A172 (cell line): ENCODE measurements at regions not wholly inside any gene's neighbourhood (a gene's known extent, or its start where the extent isn't known, plus 50 kb on each side); places are given as distances from the start of the nearest gene placed in this dataset.
A peak's percentile ranks its signal among the peaks of the same experiment; 100 is the strongest.
"Not testable (repeated sequence)": the region's sequence is repeated elsewhere in the genome, so short reads cannot be mapped to it uniquely, and the experiment has no call there.

Source experiments
- DNase-seq: peaks from one replicate; pipeline ENCODE4 v3.0.0-alpha.2; 2015; ENCODE audit warnings: low spot score

DNA sequence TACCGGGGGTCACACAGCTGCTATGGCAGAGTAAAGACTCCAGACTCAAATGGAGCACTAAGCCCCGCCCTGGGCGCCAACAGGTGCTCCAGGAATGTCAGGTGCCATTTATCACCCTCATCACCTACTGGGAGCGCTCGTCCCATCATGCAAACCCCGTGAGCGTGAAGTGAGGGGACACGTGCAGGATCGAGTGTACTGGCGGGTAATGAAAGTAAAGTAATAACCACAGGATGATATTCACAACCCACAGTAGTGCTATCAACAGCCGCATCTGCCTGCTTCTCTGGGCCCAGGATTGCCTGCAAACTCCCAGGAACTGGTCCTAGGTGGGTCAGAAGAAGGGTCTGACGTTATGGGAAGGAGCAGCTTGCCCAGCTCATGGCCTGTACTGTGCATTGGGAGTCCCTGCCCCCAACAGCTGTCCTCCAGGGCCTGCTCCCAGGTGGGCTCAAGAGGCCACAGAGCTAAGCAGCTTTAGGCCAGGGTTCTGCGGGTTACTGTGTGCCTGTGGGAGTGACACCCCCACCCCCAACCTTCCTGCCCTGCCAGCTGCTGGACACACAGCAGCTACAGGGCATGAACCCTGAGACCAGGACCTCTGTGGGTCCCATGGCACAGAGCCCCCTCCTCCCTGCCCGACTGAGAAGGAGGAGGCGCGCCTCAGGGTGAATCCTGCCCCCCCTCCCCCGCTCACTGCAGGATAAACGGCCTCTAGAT lies 120.5 kb upstream of the SULF2 start:
- no peak for DNase-seq

- DNase-seq: not testable (repeated sequence)
Observed at GRCh38 chr20:47903009-47903408, 117.7 kb upstream of the SULF2 start.

DNA sequence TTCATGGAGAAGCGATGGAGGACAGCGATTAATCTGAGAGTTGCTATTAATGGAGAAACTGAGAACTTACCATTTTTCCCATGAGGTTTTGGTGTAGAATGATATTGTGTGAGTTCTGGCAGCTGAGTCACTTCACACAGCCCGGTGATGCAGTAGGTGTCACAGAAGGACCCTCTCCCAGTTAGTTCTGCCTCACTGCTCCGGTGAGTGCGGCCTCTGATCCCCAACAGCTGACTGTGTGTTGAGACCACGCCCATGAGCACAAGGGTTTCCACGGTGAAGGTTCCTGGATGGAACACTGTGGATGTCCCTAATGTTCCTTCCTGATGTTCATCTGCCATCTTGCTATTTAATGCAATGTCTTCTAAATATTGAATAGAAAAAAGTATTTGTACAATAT lies 114.0 kb upstream of the SULF2 start:
- not testable (repeated sequence) for DNase-seq

GRCh38 chr20:47897461-47897860 lies 112.2 kb upstream of the SULF2 start:
- no peak for DNase-seq

GRCh38 chr20:47892681-47893080 lies 107.4 kb upstream of the SULF2 start:
- DNase-seq: not testable (repeated sequence)

GRCh38 chr20:47890708-47891107 lies 105.4 kb upstream of the SULF2 start:
- not testable (repeated sequence) for DNase-seq

DNA sequence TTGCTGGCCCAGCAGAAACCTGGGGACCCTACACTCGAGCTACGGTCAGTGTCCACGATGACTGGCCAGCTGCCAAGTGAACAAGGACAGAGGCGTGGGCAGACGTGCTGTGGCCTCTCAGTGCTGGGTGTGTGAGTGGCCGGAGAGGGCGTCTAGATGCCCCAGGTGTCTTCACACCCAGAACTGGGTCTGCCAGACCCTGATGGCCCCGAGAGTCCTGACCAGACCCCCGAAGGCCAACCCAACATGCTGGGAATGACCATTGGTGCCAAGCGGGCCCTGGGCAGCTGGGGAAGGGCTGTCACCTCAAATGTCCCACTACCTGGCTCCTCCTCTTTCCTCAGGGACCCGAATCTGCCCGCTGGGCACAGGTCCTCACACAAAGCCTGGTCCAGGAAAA lies 104.5 kb upstream of the SULF2 start:
- not testable (repeated sequence) for DNase-seq

- no peak for DNase-seq
Observed at GRCh38 chr20:47888351-47888750, 103.1 kb upstream of the SULF2 start.

GRCh38 chr20:47887477-47888080 lies 102.3 kb upstream of the SULF2 start:
- DNase-seq: no peak

DNA sequence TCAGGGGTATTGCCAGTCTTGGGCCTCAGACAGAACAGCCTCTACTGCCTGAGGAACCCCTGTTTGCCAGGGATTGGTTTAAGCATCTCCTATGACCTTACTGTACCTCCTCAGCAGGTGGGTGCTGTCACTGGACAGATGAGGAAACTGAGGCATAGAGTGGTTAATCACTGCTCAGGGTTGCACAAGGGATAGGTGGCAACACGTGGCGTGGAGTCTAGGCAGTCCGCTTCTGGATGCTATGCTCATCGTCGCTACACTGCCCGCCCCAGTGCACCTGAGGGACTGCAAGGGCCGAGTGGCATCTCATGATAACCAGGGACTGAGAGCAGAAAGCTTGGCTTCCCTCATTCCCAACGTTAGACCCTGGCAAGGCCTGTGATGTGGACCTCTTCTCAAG lies 101.8 kb upstream of the SULF2 start:
- DNase-seq: no peak

GRCh38 chr20:47886454-47887041 lies 101.3 kb upstream of the SULF2 start:
- DNase-seq: no peak

DNA sequence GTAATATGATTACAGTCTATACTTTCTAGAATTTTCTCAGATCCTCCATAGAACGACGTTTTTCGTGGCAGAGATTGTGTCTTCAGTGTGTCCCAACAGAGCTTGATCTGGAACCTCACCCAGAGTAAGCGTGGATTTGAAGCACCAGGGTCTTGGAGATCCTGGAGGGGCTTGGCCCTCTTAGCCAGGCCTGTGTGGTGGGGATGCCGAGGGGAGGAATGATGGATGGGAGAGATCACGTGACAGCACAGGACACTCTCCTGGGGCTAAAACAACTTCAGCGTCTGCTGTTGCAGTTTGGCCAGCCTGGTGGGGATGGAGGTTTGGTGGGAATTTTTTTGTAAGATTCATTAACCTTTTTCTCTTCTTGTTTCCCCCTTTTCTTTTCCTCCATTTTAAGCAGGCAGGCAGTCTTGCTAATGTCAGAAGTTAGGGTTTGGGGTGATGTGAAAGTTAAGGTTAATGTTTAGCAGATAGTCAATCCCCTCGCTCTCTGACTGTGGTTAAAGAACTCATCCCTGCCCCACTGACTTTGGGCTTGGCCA lies 100.7 kb upstream of the SULF2 start:
- no peak for DNase-seq

GRCh38 chr20:47883940-47884339 lies 98.7 kb upstream of the SULF2 start:
- DNase-seq: not testable (repeated sequence)

GRCh38 chr20:47883186-47883585 lies 97.9 kb upstream of the SULF2 start:
- DNase-seq: no peak

GRCh38 chr20:47879771-47880170 lies 94.5 kb upstream of the SULF2 start:
- DNase-seq: no peak

DNA sequence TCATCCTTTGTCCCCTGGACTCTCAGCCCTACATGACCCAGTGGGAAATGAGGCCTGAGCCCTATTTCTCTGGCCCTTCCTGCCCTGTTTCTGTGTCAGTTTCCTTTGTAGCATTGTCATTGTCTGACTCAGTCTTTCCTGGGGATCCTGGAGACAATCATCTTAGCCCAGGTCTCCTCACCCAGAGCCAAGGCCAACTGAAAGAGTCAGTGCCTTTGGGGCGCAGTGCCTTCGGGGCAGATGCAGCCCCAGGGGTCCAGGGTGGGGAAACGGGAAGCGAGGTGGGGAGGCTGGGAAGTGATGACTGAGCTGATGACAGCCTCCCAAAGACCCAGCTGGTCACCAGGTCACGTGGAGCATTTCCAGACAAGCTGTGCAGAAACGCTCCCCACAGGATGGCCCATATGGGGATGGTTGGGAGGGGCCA lies 93.3 kb upstream of the SULF2 start:
- DNase-seq: peak; percentile 57

GRCh38 chr20:47876311-47877088 lies 91.2 kb upstream of the SULF2 start:
- DNase-seq: no peak

DNA sequence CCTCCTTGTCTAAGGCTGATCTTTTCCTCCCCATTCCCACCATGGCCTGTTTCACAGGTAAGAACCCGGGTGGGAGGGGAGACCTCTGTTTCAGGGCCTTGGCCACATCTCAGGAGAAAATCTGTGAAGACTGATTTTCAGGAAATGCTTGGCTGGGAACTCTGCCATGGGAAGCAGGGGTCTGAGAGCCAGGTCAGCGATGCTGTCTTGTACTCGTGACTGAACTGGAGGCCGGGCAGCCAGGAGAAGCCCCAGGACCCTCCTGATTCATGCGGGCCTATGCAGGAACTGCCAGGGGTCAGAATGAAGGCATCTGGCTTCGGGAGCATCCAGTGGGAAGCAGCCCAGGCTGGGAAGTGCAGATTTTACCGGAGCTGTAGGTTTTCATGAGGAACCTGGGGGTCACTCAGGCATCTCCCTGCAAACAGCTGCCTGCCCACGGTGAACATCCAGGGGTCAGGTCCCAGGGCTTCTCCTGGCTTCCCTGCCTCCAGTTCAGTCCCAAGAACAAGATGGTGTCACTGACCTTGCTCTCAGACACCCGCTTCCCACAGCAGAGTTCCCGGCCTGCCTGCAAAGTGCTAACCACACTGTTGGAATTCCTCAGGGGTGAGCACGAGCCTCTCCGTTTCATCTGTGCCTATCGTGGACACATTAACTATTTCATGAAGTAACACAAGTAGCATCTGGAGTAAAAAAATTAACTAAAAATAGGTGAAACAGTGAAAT lies 90.2 kb upstream of the SULF2 start:
- DNase-seq: peak; percentile 24

DNA sequence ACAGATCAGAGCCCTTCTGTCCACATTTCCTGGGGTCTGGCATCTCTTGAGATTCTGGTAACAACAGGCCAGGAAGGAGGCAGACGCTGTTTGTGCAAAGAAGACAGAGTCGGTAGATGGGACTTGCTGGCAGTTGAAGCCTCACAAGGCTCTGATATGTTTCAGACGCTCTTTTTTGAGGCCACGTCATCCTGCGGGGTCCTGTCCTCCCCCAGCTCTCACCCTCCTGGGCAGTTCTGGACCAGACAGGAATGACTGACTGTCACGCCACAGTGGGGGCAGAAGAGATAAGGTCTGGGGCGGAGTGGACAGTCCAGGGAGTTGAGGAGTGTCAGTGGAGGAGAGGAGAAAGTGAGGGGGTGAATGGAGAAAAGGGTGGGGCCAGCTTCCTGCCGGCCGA lies 87.1 kb upstream of the SULF2 start:
- no peak for DNase-seq

GRCh38 chr20:47870475-47870874 lies 85.2 kb upstream of the SULF2 start:
- DNase-seq: no peak

DNA sequence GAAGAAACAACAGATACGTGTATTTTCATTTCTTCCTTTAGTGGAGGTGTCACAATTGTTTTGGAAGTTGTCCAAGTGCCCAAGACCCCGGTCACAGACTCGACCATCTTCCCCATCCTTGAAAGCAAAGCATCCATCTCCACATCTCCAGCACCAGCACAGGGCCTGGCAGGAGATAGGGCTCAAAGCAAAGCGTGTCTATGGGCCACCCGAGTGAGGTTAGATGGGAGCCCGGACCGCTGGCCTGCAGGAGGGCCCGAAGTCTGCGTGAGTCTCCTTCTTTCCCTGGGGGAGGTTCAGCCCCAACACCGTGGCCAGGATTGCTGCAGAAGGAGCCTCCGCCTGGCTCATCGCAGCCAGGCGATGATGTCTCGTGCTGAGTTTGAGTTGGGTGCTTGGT lies 83.5 kb upstream of the SULF2 start:
- DNase-seq: no peak

DNA sequence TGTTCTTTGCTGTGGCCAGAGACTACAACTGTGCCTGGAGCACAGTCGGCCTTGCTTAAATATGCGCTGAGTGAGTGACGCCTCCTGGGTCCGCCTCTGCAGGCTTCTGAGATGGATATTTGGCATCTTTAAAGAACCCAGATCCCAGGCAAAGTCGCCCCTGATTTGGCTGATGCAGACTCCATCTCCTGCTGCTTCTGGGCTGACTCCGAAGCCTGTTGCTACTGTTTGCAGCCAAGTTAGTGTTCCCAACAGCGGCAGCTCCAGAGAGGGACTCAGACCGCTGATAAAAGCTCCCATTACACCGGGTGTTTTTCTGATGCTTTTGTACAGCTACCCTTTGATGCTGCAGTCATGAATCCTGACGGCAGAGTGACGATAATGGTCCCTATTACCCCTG lies 83.0 kb upstream of the SULF2 start:
- DNase-seq: no peak
